Fibroblast of lung (primary cell): ENCODE measurements at regions not wholly inside any gene's neighbourhood (a gene's known extent, or its start where the extent isn't known, plus 50 kb on each side); places are given as distances from the start of the nearest gene placed in this dataset.

Experiments
- DNase-seq, 2 donors: peaks; one replicate each; pipeline versions ENCODE4 v3.0.0 to v3.0.0-alpha.2; 2010; ENCODE audit warnings: low read depth in 2 of 2
- H2AFZ ChIP-seq: 2 replicates; pipeline ENCODE4 v1.5.1; 2012; ENCODE audit warnings: low read length, control low read depth, inconsistent platforms
- H3K27ac ChIP-seq: 2 replicates; pipeline ENCODE4 v1.5.1; 2011; ENCODE audit warnings: low read length, control low read depth; ENCODE audit not compliant: insufficient read depth
- H3K27me3 ChIP-seq: 2 replicates; pipeline ENCODE4 v1.5.1; 2011; ENCODE audit warnings: mild to moderate bottlenecking, low read length; ENCODE audit not compliant: control insufficient read depth, insufficient read depth
- H3K36me3 ChIP-seq: 2 replicates; pipeline ENCODE4 v1.5.1; 2011; ENCODE audit warnings: low read length; ENCODE audit not compliant: control insufficient read depth, insufficient read depth
- H3K4me1 ChIP-seq: 2 replicates; pipeline ENCODE4 v1.5.1; 2011; ENCODE audit warnings: low read length; ENCODE audit not compliant: control insufficient read depth, insufficient read depth; ENCODE audit errors: extremely low read depth
- H3K4me2 ChIP-seq: 2 replicates; pipeline ENCODE4 v1.5.1; 2011; ENCODE audit warnings: low read length, control low read depth; ENCODE audit not compliant: insufficient read depth; ENCODE audit errors: extremely low read depth
- H3K4me3 ChIP-seq, 4 experiments: fragments of 200-600 bp in 1 of 4; sonication (generic) in 1 of 4; replicated peaks in 1 of 4; 2 replicates each; pipeline ENCODE4 v1.5.1; 2011 to 2016; ENCODE audit warnings: low read length in 4 of 4, low read depth in 3 of 4, mild to moderate bottlenecking in 3 of 4, control low read depth in 2 of 4, inconsistent platforms in 1 of 4, mixed read lengths in 1 of 4; ENCODE audit not compliant: insufficient read depth in 1 of 4; ENCODE audit errors: control extremely low read depth in 1 of 4
- H3K79me2 ChIP-seq: 2 replicates; pipeline ENCODE4 v1.5.1; 2012; ENCODE audit warnings: mild to moderate bottlenecking, low read length, inconsistent platforms; ENCODE audit not compliant: control insufficient read depth, insufficient read depth
- H3K9ac ChIP-seq: 2 replicates; pipeline ENCODE4 v1.5.1; 2011; ENCODE audit warnings: mild to moderate bottlenecking, low read length, control low read depth; ENCODE audit not compliant: insufficient read depth
- H3K9me3 ChIP-seq: 2 replicates; pipeline ENCODE4 v1.5.1; 2012; ENCODE audit warnings: low read depth, low read length; ENCODE audit not compliant: control insufficient read depth, insufficient read depth
- H4K20me1 ChIP-seq: 2 replicates; pipeline ENCODE4 v1.5.1; 2011; ENCODE audit warnings: low read length; ENCODE audit not compliant: control insufficient read depth, insufficient read depth; ENCODE audit errors: extremely low read depth
- CTCF ChIP-seq, 2 donors: IDR thresholded peaks in 1 of 2; conservative IDR thresholded peaks in 1 of 2; 1 replicate in 1 of 2; 2 replicates in 1 of 2; pipeline ENCODE4 v1.5.1; 2011 to 2012; ENCODE audit warnings: low read length in 2 of 2, control low read depth in 1 of 2, inconsistent platforms in 1 of 2, low read depth in 1 of 2, mild to moderate bottlenecking in 1 of 2
- EZH2 ChIP-seq: IDR thresholded peaks from 2 replicates; pipeline ENCODE4 v1.5.1; 2012; ENCODE audit warnings: low read length, control low read depth, mild to moderate bottlenecking; ENCODE audit errors: missing control alignments

DNA sequence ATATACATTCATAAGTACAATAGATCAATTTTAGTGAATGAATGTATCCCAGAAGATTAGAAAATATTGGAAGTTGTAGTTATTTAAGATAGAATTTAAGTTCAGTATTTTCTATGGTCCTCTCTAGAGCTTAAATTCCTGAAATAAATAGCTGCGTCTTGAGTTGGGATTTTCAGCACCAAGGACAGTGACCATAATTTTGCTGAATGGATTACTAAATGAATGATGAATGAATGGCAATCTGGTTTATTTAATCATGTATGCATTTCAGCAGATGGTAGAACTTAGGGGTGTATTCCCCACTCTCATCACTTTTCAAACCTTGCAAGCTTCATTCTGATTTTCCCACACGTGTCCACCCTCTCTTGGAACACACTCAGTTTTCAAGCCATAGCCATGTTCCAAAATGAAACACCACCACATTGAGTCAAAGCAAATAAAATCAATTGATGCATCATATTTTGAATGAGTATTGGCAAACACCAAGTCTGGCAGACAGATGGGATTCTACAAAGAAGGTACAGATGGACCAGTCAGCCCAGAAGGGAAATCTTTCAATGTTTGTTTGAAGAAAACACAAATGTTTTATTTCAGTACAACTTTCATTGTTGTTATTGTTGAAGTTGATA lies 362.2 kb upstream of the NXPH2 start:
- H3K9me3 ChIP-seq = no peaks in the 10 kb centered on the region
- DNase-seq = peak; percentile 20 to 25
- H3K9ac ChIP-seq = no peak overlapping the region
- TF ChIP-seq CTCF (conservative IDR thresholded peaks at IDR 0.05 in 1 of 2, IDR thresholded peaks at IDR 0.05 in 1 of 2; ENCODE audit: low read depth in 1 of 2, low read length in 2 of 2) (no peak), EZH2 (no peak)
- no peaks in the 10 kb centered on the region for H3K27me3 ChIP-seq
- H3K36me3 ChIP-seq = no peaks in the 10 kb centered on the region
- no peak overlapping the region for H3K27ac ChIP-seq
- no peak overlapping the region for H2AFZ ChIP-seq
- H3K79me2 ChIP-seq = no peaks in the 10 kb centered on the region
- H3K4me1 ChIP-seq = no peaks in the 10 kb centered on the region
- H4K20me1 ChIP-seq = no peaks in the 10 kb centered on the region
- no peak overlapping the region for H3K4me2 ChIP-seq
- no peak overlapping the region for H3K4me3 ChIP-seq

GRCh38 chr2:139124271-139124670 lies 344.1 kb upstream of the NXPH2 start:
- no peaks in the 10 kb centered on the region for H3K79me2 ChIP-seq
- no peak overlapping the region for H2AFZ ChIP-seq
- TF ChIP-seq EZH2 (no peak), CTCF (conservative IDR thresholded peaks at IDR 0.05 in 1 of 2, IDR thresholded peaks at IDR 0.05 in 1 of 2; ENCODE audit: low read depth in 1 of 2, low read length in 2 of 2) (no peak)

GRCh38 chr2:139123795-139124194 lies 343.6 kb upstream of the NXPH2 start:
- Histone ChIP-seq H3K9me3 (no peaks in the 10 kb centered on the region), H3K79me2 (no peaks in the 10 kb centered on the region), H4K20me1 (no peaks in the 10 kb centered on the region), H3K9ac (no peak overlapping the region), H3K4me1 (no peaks in the 10 kb centered on the region), H3K4me2 (no peak overlapping the region), H3K36me3 (no peaks in the 10 kb centered on the region), H3K27me3 (no peaks in the 10 kb centered on the region), H3K27ac (no peak overlapping the region), H3K4me3 (no peak overlapping the region), H2AFZ (no peak overlapping the region)
- TF ChIP-seq CTCF (conservative IDR thresholded peaks at IDR 0.05 in 1 of 2, IDR thresholded peaks at IDR 0.05 in 1 of 2; ENCODE audit: low read depth in 1 of 2, low read length in 2 of 2) (no peak), EZH2 (no peak)
- DNase-seq = no peak

More at GRCh38 chr2:139124271-139124670, 344.1 kb upstream of the NXPH2 start:
- no peak for DNase-seq
- Histone ChIP-seq H3K4me1 (no peaks in the 10 kb centered on the region), H3K27ac (no peak overlapping the region), H3K36me3 (no peaks in the 10 kb centered on the region), H3K4me3 (no peak overlapping the region), H3K4me2 (no peak overlapping the region), H3K27me3 (no peaks in the 10 kb centered on the region), H3K9ac (no peak overlapping the region), H3K9me3 (no peaks in the 10 kb centered on the region), H4K20me1 (no peaks in the 10 kb centered on the region)
